ENCODE measurements at regions not wholly inside any gene's neighbourhood (a gene's known extent, or its start where the extent isn't known, plus 50 kb on each side); places are given as distances from the start of the nearest gene placed in this dataset.

GRCh38 chr13:26155568-26155967 is 66.5 kb downstream of the RNF6 start:
- H3K9ac ChIP-seq (ENCODE audit: low read length), result no peak overlapping the region
- H3K4me2 ChIP-seq (ENCODE audit: low read depth, low read length), result no peak overlapping the region
- no peaks in the 10 kb centered on the region for H3K79me2 ChIP-seq (ENCODE audit: low read length)
- no peak overlapping the region for H2AFZ ChIP-seq (ENCODE audit: low read length)
- no peak for DNase-seq
- H3K27me3 ChIP-seq (replicated peaks; ENCODE audit: insufficient read depth, low read length), result no peaks in the 10 kb centered on the region
- no peaks in the 10 kb centered on the region for H3K9me3 ChIP-seq (replicated peaks; ENCODE audit: insufficient read depth, low read length)
- no peaks in the 10 kb centered on the region for H3K9me2 ChIP-seq (replicated peaks; ENCODE audit: insufficient read depth, low read length)
- H3K4me1 ChIP-seq (ENCODE audit: low read length), result no peaks in the 10 kb centered on the region
- H4K20me1 ChIP-seq (ENCODE audit: insufficient read depth, low read length), result no peaks in the 10 kb centered on the region
- no peaks in the 10 kb centered on the region for H3K36me3 ChIP-seq (replicated peaks; ENCODE audit: insufficient read depth, low read length)
- no peak overlapping the region for H3K4me3 ChIP-seq (ENCODE audit: low read length)
- TF ChIP-seq EZH2 (optimal IDR thresholded peaks at IDR 0.05; ENCODE audit: low read depth, low read length) (no peak), EZH2phosphoT487 (IDR thresholded peaks at IDR 0.05; ENCODE audit: low read length) (no peak), CTCF (IDR thresholded peaks at IDR 0.05; ENCODE audit: low read length) (no peak)
- H3K27ac ChIP-seq (ENCODE audit: low read length), result no peak overlapping the region
- H3F3A ChIP-seq (ENCODE audit: insufficient read depth, low read length), result no peaks in the 10 kb centered on the region

GRCh38 chr13:26133851-26134250 is 82.0 kb upstream of the SHISA2 start:
- Histone ChIP-seq H3K4me3 (ENCODE audit: low read length) (no peak overlapping the region), H3K27ac (ENCODE audit: low read length) (no peak overlapping the region), H3F3A (ENCODE audit: insufficient read depth, low read length) (no peaks in the 10 kb centered on the region), H4K20me1 (ENCODE audit: insufficient read depth, low read length) (no peaks in the 10 kb centered on the region), H2AFZ (ENCODE audit: low read length) (no peak overlapping the region), H3K36me3 (replicated peaks; ENCODE audit: insufficient read depth, low read length) (no peaks in the 10 kb centered on the region), H3K9me3 (replicated peaks; ENCODE audit: insufficient read depth, low read length) (no peaks in the 10 kb centered on the region), H3K27me3 (replicated peaks; ENCODE audit: insufficient read depth, low read length) (no peaks in the 10 kb centered on the region), H3K79me2 (ENCODE audit: low read length) (no peaks in the 10 kb centered on the region), H3K9ac (ENCODE audit: low read length) (no peak overlapping the region), H3K9me2 (replicated peaks; ENCODE audit: insufficient read depth, low read length) (no peaks in the 10 kb centered on the region), H3K4me2 (ENCODE audit: low read depth, low read length) (no peak overlapping the region), H3K4me1 (ENCODE audit: low read length) (no peaks in the 10 kb centered on the region)
- DNase-seq, result no peak
- no peak for TF ChIP-seq EZH2phosphoT487 (IDR thresholded peaks at IDR 0.05; ENCODE audit: low read length)
- TF ChIP-seq CTCF (IDR thresholded peaks at IDR 0.05; ENCODE audit: low read length), result no peak

GRCh38 chr13:26133286-26133685 is 81.5 kb upstream of the SHISA2 start:
- Histone ChIP-seq H3K4me3 (ENCODE audit: low read length) (no peak overlapping the region), H3K36me3 (replicated peaks; ENCODE audit: insufficient read depth, low read length) (no peaks in the 10 kb centered on the region), H3K4me2 (ENCODE audit: low read depth, low read length) (no peak overlapping the region), H3K9ac (ENCODE audit: low read length) (no peak overlapping the region), H3K79me2 (ENCODE audit: low read length) (no peaks in the 10 kb centered on the region), H2AFZ (ENCODE audit: low read length) (no peak overlapping the region), H3K4me1 (ENCODE audit: low read length) (no peaks in the 10 kb centered on the region), H4K20me1 (ENCODE audit: insufficient read depth, low read length) (no peaks in the 10 kb centered on the region), H3K9me3 (replicated peaks; ENCODE audit: insufficient read depth, low read length) (no peaks in the 10 kb centered on the region), H3K9me2 (replicated peaks; ENCODE audit: insufficient read depth, low read length) (no peaks in the 10 kb centered on the region), H3F3A (ENCODE audit: insufficient read depth, low read length) (no peaks in the 10 kb centered on the region), H3K27me3 (replicated peaks; ENCODE audit: insufficient read depth, low read length) (no peaks in the 10 kb centered on the region), H3K27ac (ENCODE audit: low read length) (no peak overlapping the region)
- TF ChIP-seq EZH2phosphoT487 (IDR thresholded peaks at IDR 0.05; ENCODE audit: low read length), result no peak
- TF ChIP-seq CTCF (IDR thresholded peaks at IDR 0.05; ENCODE audit: low read length), result no peak
- no peak for TF ChIP-seq EZH2 (optimal IDR thresholded peaks at IDR 0.05; ENCODE audit: low read depth, low read length)
- DNase-seq, result no peak

Data from MM.1S (cell line).